ENCODE measurements at regions not wholly inside any gene's neighbourhood (a gene's known extent, or its start where the extent isn't known, plus 50 kb on each side); places are given as distances from the start of the nearest gene placed in this dataset.

DNA sequence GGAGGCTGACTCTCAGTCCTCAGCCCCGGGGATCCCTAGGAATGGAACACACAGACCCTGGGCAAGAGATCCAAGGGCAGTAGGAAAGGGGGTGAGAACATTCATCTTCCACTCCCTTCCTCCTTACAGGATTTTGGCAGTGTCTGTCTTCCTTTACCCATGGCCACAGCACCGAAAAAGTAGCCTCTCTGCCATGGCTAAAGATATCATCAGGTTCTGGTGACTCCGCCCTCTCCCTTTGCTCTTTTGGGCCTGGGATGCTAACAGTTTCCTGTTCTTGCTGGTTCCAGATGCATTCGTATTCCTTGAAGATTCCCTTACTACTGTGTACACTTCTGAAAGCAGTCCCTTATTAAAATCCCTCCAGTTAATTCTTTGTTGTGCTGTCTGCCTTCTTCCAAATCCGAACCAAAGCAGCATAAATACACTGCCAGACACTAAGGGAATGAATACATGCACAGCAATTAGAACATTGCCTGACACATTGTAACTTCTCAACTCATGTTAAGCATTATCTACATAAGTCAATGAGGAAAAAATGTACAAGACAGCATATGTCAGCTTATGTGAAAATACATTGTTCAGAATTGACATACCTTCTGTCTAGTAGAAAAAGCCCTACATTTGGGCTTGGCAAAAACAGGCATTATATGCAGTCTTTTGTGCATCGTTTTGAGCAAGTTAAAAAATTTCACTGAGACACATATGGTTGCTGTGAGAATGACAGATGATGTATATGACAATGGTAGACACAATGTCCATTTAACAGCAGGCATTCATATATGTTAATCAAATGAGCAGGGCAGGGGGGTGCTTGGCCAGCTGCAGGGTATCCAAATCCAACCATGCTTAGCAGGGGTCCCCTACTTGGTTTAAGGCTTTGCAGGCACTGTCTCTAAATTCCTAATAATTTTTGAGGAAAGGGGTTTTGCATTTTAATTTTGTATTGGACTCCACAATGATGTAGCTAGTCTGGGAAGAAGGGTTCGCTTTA is 58.8 kb upstream of the RAI14 start:
- CTCF ChIA-PET = no interaction called here
- POLR2A ChIA-PET = no interaction called here

DNA sequence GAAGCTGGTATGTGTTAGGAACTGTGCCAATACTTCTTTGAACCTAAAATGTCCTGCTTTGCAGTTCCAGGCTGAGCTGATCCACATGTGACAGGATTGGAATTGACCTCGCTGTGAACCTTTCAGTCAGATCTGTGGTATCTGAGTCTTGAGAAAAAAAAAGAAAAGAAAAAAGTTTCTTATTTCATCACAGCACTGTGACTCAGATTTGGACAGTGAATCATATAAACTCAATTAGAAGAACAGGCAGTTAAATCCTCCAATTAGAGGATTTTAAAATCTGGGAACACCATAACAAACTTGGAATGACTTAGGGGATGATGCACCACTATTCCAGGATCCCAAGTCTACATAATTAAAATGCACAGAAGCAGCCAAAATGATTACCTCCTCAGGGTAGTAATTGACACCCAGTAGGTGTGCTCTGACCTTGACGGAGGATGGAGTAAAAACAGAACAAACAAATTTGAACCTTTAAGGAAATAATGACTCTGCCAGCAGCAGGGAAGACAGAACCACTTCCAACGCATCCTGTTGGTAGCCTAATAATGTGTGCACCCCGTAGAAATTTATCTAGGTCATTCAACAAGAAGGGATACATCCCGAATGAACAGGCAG is 57.8 kb upstream of the RAI14 start:
- POLR2A ChIA-PET = no interaction called here
- CTCF ChIA-PET = no interaction called here

- ChIA-PET CTCF (no interaction called here), POLR2A (interaction anchor here (0.6 kb wide), 1 partner anchor 271 kb away, joined by 4 read pairs; no protein-coding TSS in a partner anchor)
These were observed 56.5 kb upstream of the RAI14 start for GRCh38 chr5:34599471-34600117.

- CTCF ChIA-PET = no interaction called here
- POLR2A ChIA-PET = no interaction called here
These were observed 56.0 kb upstream of the RAI14 start for GRCh38 chr5:34600118-34600493.

- POLR2A ChIA-PET = no interaction called here
- CTCF ChIA-PET = no interaction called here
These were observed 52.8 kb upstream of the RAI14 start for GRCh38 chr5:34603378-34603777.

- POLR2A ChIA-PET = no interaction called here
- CTCF ChIA-PET = no interaction called here
These were observed 51.9 kb upstream of the RAI14 start for GRCh38 chr5:34604119-34604675.

DNA sequence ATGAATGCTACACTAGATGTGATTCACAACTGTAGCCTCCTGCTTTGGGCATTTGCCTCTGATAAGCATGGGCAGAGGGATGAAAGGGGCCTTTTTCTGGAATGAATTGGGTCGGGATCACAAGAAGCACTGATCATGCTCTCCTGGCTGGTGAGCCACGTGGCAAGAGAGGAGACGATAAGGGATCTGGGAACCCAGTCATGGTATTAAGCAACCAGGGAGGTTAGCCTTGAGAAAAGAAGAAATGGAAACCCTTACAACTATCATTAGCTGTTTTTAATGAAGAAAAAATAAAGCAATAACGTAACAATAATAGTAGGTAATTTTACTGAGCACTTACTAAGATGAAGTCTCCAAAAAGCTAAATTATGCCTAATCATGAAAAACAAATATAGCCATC is 50.0 kb upstream of the RAI14 start:
- POLR2A ChIA-PET = no interaction called here
- CTCF ChIA-PET = no interaction called here

All from activated CD8-positive, alpha-beta memory T cell treated with anti-CD3 and anti-CD28 coated beads for 36 hours (primary cell).